ENCODE measurements at regions not wholly inside any gene's neighbourhood (a gene's known extent, or its start where the extent isn't known, plus 50 kb on each side); places are given as distances from the start of the nearest gene placed in this dataset.

- no peak for TF ChIP-seq YY1 (IDR thresholded peaks at IDR 0.05; ENCODE audit: low read depth, low read length)
- no peak for TF ChIP-seq POLR2AphosphoS5 (IDR thresholded peaks at IDR 0.05; ENCODE audit: low read depth, low read length)
- TF ChIP-seq POLR2A (IDR thresholded peaks at IDR 0.05; ENCODE audit: control extremely low read depth in 1 of 2, low read depth in 2 of 2, low read length in 2 of 2): no peak
- no peak for TF ChIP-seq JUND (IDR thresholded peaks at IDR 0.05; ENCODE audit: low read length)
- no peak for TF ChIP-seq RAD21 (IDR thresholded peaks at IDR 0.05 in 1 of 2, conservative IDR thresholded peaks at IDR 0.05 in 1 of 2; ENCODE audit: low read depth in 2 of 2, low read length in 2 of 2)
- TF ChIP-seq HDAC2 (IDR thresholded peaks at IDR 0.05; ENCODE audit: borderline replicate concordance in 1 of 2, low read depth in 2 of 2, low read length in 2 of 2): no peak
- TF ChIP-seq SP4 (IDR thresholded peaks at IDR 0.05; ENCODE audit: low read length): no peak
- TF ChIP-seq, protein P1, sequence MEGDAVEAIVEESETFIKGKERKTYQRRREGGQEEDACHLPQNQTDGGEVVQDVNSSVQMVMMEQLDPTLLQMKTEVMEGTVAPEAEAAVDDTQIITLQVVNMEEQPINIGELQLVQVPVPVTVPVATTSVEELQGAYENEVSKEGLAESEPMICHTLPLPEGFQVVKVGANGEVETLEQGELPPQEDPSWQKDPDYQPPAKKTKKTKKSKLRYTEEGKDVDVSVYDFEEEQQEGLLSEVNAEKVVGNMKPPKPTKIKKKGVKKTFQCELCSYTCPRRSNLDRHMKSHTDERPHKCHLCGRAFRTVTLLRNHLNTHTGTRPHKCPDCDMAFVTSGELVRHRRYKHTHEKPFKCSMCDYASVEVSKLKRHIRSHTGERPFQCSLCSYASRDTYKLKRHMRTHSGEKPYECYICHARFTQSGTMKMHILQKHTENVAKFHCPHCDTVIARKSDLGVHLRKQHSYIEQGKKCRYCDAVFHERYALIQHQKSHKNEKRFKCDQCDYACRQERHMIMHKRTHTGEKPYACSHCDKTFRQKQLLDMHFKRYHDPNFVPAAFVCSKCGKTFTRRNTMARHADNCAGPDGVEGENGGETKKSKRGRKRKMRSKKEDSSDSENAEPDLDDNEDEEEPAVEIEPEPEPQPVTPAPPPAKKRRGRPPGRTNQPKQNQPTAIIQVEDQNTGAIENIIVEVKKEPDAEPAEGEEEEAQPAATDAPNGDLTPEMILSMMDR (IDR thresholded peaks at IDR 0.05; ENCODE audit: control extremely low read depth in 1 of 3, insufficient read depth in 1 of 3, low read depth in 1 of 3, low read length in 3 of 3): no peak
- TF ChIP-seq TBP (IDR thresholded peaks at IDR 0.05; ENCODE audit: low read depth, low read length): no peak
- TF ChIP-seq GABPA (IDR thresholded peaks at IDR 0.05; ENCODE audit: borderline replicate concordance, insufficient read depth, low read length): no peak
- TF ChIP-seq SIN3A (conservative IDR thresholded peaks at IDR 0.05 in 1 of 2, IDR thresholded peaks at IDR 0.05 in 1 of 2; ENCODE audit: low read depth in 1 of 2, low read length in 2 of 2): no peak
- TF ChIP-seq TAF1 (IDR thresholded peaks at IDR 0.05; ENCODE audit: low read depth, low read length): no peak
Measured at GRCh38 chr16:31674686-31675085, 147.0 kb downstream of the AHSP start.
